NT2/D1 (cell line): ENCODE measurements at regions not wholly inside any gene's neighbourhood (a gene's known extent, or its start where the extent isn't known, plus 50 kb on each side); places are given as distances from the start of the nearest gene placed in this dataset.

ENCODE experiments used
- YY1 ChIP-seq: IDR thresholded peaks from 2 replicates; pipeline ENCODE4 v1.6.1; 2011; ENCODE audit not compliant: insufficient read length, insufficient read depth
- ZNF274 ChIP-seq: IDR thresholded peaks from 2 replicates; pipeline ENCODE4 v1.6.1; 2011; ENCODE audit warnings: mild to moderate bottlenecking, low read depth, low read length

- TF ChIP-seq YY1 (no peak), ZNF274 (no peak)
Observed at GRCh38 chr2:144582651-144583380, 62.9 kb upstream of the ZEB2 start.
